GM12874 (cell line): ENCODE measurements at regions not wholly inside any gene's neighbourhood (a gene's known extent, or its start where the extent isn't known, plus 50 kb on each side); places are given as distances from the start of the nearest gene placed in this dataset.

Source experiments
- TF ChIP-seq, protein P1 (sequence below): IDR thresholded peaks from 2 replicates; pipeline ENCODE4 v1.5.1; 2011; ENCODE audit warnings: low read depth, mild to moderate bottlenecking, control low read depth, low read length, moderate library complexity; ENCODE audit not compliant: insufficient read depth

DNA sequence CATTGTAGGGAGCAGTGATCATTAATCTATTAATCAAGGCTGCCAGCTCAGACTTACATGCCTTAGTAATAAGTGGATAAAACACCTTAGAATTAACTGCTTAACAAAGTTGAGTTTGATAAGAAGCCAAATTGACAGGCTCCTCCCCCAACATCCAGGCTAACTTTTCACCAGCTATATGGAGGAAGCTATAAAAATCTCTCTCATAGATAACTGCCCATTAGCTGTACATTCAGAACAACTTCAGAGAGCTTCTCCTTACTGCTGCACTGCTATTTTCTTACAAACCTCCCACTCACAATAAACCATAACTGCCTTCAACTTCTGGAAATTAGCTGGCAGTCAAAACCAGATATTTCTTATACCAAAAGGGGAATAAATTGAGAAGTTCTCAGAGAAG is 364.1 kb downstream of the PRELID2 start:
- TF ChIP-seq, protein P1, sequence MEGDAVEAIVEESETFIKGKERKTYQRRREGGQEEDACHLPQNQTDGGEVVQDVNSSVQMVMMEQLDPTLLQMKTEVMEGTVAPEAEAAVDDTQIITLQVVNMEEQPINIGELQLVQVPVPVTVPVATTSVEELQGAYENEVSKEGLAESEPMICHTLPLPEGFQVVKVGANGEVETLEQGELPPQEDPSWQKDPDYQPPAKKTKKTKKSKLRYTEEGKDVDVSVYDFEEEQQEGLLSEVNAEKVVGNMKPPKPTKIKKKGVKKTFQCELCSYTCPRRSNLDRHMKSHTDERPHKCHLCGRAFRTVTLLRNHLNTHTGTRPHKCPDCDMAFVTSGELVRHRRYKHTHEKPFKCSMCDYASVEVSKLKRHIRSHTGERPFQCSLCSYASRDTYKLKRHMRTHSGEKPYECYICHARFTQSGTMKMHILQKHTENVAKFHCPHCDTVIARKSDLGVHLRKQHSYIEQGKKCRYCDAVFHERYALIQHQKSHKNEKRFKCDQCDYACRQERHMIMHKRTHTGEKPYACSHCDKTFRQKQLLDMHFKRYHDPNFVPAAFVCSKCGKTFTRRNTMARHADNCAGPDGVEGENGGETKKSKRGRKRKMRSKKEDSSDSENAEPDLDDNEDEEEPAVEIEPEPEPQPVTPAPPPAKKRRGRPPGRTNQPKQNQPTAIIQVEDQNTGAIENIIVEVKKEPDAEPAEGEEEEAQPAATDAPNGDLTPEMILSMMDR, result no peak

- TF ChIP-seq, protein P1, result no peak
Measured at GRCh38 chr5:145470396-145470979, 364.7 kb downstream of the PRELID2 start.

- TF ChIP-seq, protein P1, result no peak
Measured at GRCh38 chr5:145467446-145467845, 367.7 kb downstream of the PRELID2 start.

- TF ChIP-seq, protein P1, result no peak
Measured at GRCh38 chr5:145466533-145466932, 368.6 kb downstream of the PRELID2 start.

DNA sequence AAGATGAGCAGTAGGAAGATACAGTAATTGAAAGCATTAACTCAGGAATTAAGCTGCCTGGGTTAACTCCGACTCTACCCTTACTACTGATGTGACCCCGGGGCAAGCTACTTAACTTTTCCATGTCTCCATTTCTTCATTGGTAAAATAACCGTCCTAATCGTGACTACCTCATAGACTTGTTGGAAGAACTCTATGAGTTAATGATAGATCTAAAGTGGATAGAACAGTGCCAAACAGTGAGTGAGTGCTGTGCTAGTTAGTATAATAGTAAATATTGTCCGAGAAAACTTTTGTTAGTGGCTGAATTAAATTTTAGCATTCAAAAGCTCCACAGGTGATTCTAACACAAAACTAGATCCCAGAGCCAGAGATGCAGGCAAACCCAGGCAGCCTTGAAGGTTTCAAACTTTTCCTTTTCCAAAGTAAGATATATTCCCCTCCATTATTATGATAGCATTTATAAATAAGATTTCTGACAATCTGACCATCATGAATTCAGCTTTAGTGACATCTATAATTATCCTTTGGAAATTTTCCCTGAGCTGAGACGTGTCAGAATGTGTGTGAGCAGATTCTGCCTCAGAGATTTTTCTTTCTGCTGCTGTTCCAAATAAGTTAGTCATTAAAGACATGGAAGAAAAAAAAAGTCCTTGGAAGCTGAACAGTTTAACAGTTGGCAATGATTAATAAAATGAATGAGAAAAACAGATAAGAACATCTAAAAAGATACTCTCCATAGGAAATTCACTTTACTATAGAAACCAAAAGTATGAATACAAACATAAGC is 369.5 kb downstream of the PRELID2 start:
- TF ChIP-seq, protein P1, result no peak

DNA sequence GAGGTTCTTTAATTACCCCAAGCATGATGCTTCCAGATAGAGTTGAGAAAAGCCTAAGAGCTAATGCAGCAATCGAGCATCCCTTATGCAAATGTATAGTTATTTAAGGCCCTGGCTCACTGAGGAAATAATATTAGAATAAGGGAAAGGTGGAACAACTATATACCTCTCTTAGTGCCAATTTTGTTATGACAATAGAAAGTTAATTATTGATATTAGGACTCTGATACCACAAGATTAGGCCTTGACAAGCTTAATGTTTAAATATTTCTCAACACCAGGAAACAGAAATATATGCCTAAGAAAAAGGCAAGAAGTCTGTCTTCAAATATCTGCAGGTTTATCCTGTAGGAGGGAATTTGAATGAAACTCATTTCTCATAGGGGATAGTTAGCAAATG is 371.0 kb downstream of the PRELID2 start:
- TF ChIP-seq, protein P1, result no peak

GRCh38 chr5:145463634-145464033 is 371.5 kb downstream of the PRELID2 start:
- TF ChIP-seq, protein P1, result no peak
